ENCODE measurements at regions not wholly inside any gene's neighbourhood (a gene's known extent, or its start where the extent isn't known, plus 50 kb on each side); places are given as distances from the start of the nearest gene placed in this dataset.
"Not testable (repeated sequence)": the region's sequence is repeated elsewhere in the genome, so short reads cannot be mapped to it uniquely, and the experiment has no call there.

DNA sequence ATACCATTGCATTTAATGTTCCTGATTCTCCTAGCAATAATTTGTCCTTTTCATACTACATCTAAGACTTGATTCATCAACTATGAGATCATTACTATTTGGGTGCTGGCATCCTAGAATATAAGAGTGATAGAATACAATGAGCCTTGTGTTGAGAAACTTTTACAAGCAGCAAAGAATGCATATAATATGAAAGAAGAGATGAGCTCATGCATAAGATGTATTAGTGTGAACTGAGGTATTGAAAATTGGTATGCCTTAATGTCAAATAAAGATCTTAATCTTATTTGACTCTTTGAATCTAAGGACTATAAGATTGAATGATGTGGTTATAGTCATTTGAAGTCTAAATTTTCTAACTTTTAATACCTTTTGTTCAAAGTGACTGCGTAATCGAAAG lies 220.0 kb upstream of the ARHGEF26 start:
- Mint-ChIP-seq H3K36me3 (no peaks in the 10 kb centered on the region), H3K9me3 (peaks cover 4 to 8% of the 10 kb centered on the region in 2 donors), H3K27ac (no peak overlapping the region)
- DNase-seq (ENCODE audit: low spot score in 2 of 2) (no peak), ATAC-seq (no peak)

DNA sequence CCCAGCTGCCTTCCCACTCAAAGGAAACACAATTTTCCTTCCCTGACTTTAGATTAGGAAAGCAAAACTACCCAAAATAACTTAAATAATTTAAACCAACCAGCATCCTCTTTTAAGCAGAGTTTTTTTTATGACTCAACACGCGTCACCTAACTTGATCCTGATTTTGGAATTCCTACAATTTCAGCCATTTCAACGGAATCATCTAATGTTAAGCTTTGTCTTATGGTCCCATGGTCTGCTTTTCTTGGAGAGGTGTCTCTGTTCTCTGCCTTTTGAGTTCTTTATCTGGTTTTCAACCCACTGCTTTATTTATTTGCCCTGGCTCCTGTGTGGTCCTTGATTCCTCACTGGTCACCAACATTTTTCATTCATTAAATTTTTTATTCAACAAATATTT lies 219.2 kb upstream of the ARHGEF26 start:
- Mint-ChIP-seq H3K36me3 (no peaks in the 10 kb centered on the region), H3K9me3 (peaks cover 4 to 8% of the 10 kb centered on the region in 2 donors), H3K27ac (no peak overlapping the region)
- no peak for ATAC-seq
- DNase-seq (ENCODE audit: low spot score in 2 of 2) = no peak

DNA sequence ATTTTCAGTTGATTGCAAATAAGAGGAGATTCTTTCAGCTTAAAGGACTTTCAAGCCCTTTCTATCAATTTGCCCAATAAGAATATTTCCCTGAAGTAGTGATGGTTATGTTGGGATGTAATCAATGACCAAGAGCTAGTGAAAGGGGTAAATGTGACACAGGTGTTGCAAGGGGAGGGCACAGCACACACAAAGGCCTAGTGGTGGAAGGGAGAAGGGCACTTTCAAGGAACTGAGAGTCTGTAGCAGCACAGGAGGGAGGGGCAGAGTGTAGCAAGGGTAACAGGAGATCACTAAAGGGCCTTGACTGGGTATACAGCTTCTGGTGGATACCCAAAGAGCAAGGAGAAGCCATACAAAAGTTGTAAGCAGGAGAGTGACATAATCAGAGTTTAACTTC lies 217.8 kb upstream of the ARHGEF26 start:
- Mint-ChIP-seq H3K36me3 (no peaks in the 10 kb centered on the region), H3K9me3 (peaks cover 4 to 8% of the 10 kb centered on the region in 2 donors), H3K27ac (no peak overlapping the region)
- DNase-seq (ENCODE audit: low spot score in 2 of 2) (no peak), ATAC-seq (no peak)

DNA sequence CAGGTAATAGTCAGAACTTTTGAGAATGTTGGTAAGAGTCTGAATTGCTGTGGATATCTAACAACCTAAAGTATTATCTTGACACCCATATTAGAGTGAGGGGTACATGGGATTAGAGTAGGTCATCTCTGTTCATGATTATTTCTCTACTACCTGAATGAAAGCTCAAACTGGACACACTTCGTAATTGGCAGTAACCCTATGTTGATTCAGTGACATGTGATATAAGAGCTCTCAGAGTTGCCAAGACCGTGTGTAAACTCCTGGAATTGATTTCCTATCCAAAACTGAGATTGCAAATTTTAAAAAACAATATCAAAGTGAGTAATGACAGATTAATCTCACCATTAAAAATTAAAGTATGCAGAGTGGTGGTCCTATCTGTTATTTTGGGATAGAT lies 214.8 kb upstream of the ARHGEF26 start:
- no peak for DNase-seq (ENCODE audit: low spot score in 2 of 2)
- no peak overlapping the region for H3K27ac Mint-ChIP-seq
- no peak for ATAC-seq
- H3K36me3 Mint-ChIP-seq = no peaks in the 10 kb centered on the region
- H3K9me3 Mint-ChIP-seq = peaks cover 4 to 8% of the 10 kb centered on the region in 2 donors

DNA sequence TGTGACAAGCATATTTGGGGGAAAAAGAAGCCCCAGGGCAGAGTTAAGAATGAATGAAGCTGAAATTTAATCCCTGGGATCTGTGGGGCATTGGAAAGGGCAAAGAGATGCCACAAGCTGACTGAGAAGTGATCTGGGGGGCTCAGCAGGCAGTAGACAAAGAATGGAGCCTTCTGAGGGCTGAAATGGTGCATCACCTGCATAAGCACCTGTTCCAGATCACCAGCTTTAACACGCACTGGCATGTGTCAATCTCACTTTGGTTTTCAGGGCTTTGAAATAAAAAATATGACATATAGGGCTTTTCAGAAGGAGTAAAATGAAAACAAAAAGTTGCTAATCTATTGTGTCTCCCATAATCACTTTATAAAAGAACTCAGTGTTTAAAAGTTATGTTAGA lies 210.8 kb upstream of the ARHGEF26 start:
- no peaks in the 10 kb centered on the region for H3K36me3 Mint-ChIP-seq
- no peaks in the 10 kb centered on the region for H3K9me3 Mint-ChIP-seq
- DNase-seq (ENCODE audit: low spot score in 2 of 2) (no peak), ATAC-seq (no peak)
- no peak overlapping the region for H3K27ac Mint-ChIP-seq

DNA sequence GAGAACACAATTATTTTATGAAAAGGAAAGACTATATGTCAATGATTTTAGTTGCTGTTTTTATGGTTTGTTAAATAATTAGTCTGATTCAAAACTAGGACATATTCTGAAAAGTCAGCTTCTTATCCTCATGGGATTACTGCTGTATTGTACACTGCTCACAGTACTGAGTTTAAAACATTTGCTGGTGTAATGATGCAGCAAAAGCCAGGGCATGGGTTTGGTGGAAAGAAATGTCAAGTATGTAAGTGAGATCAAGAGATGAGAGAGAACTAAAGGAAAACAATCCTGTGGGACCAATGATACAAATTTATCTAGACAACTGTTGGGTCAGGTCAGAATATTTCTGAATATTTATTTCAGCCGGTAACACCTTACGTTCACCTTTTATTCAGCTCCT lies 210.1 kb upstream of the ARHGEF26 start:
- Mint-ChIP-seq H3K9me3 (peaks cover 0 to 3% of the 10 kb centered on the region in 2 donors), H3K27ac (no peak overlapping the region), H3K36me3 (no peaks in the 10 kb centered on the region)
- DNase-seq (ENCODE audit: low spot score in 2 of 2) = no peak
- no peak for ATAC-seq

DNA sequence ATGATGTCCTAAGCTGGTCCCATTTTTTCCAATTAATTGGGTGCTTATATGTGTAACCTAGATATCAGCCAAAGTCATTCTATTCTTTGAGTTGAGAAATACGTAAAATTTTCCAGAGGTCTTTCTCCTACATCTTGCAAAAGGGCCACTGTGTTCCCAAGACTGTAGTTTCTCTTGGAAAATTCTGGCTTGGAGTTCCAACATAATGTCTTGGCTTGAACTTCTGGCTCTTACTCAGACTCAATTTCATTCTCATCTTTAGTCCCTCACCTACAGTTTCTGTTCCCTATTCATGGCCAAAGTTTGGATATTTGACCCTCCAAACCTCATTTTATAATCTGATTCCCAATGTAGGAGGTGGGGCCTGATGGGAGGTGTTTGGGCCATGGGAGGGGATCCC lies 201.4 kb upstream of the ARHGEF26 start:
- no peak overlapping the region for H3K27ac Mint-ChIP-seq
- H3K36me3 Mint-ChIP-seq = no peaks in the 10 kb centered on the region
- ATAC-seq = no peak
- DNase-seq (ENCODE audit: low spot score in 2 of 2) = no peak
- peaks cover 10 to 11% of the 10 kb centered on the region in 2 donors for H3K9me3 Mint-ChIP-seq

DNA sequence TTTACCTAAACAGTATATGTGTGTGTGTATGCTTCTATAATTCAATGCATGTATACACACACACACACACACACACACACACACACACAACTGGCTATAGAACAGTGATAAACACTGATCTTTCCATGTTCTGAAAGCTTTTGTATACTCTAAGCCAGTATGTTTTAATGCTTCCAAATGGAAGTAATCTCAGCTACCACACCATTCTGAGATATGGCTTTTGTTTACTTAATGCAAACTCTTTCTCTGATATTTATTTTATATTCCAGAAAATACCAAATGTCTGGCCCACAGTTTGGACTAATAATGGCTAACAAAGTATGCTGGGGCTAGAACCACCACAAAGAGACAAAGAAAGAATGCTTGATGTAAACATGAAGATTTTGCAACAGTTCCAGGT lies 199.4 kb upstream of the ARHGEF26 start:
- peaks cover 3 to 11% of the 10 kb centered on the region in 2 donors for H3K9me3 Mint-ChIP-seq

DNA sequence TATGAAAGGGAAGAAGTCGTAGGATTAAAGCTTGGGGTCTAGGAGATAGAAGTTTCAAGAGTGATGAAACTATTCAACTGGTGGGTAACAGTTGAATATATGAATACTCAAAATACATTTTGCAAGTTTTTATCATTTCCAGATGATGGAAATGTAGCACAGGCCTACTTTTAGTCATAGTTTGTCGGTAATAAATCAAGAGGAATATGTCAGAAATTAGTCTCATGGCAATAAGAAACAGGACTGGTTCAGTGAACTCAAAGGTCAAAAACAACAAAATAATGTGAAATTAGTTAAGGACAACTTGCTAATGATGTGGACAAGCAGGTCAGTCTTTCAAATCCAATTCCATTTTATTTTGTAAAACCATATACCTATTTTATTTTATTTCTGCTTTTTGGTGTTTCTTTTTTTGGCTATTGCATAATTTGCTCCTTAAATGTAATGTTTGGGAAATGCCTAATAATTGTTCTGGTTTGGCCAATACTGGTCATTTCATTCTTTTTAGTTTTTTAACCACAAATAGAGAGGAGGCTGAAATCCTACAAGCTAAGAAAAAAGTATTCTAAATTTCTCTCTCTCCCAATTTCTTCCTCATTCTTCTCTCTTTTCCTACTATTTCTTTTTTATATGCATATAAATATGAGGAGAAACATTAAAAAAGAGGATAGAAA lies 195.2 kb upstream of the ARHGEF26 start:
- no peak overlapping the region for H3K27ac Mint-ChIP-seq
- DNase-seq (ENCODE audit: low spot score in 2 of 2) (no peak), ATAC-seq (no peak)
- H3K36me3 Mint-ChIP-seq = no peaks in the 10 kb centered on the region
- H3K9me3 Mint-ChIP-seq = peaks cover 0 to 5% of the 10 kb centered on the region in 2 donors

More for the DNA sequence above, 199.4 kb upstream of the ARHGEF26 start:
- ATAC-seq = no peak
- no peak for DNase-seq (ENCODE audit: low spot score in 2 of 2)
- no peak overlapping the region for H3K27ac Mint-ChIP-seq
- no peaks in the 10 kb centered on the region for H3K36me3 Mint-ChIP-seq

DNA sequence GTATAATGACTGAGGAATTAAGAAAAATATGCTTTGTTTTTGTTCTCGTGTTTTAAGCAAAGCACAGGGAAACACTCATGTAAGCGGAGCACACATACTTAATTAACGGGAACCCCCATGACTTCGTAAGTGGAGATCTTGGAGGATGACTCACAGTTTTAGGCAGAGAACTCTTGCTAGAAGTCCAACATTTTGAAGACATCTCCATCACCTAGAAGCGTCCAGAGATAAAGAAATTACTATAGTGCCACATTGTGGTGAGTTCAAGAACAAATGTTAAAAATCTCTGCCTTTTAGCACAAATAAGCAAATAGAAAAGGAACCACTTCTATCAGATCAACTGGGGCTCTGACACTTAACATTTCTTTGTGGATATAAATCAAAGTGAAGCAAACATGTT lies 194.1 kb upstream of the ARHGEF26 start:
- no peaks in the 10 kb centered on the region for H3K36me3 Mint-ChIP-seq
- DNase-seq (ENCODE audit: low spot score in 2 of 2) (no peak), ATAC-seq (no peak)
- H3K9me3 Mint-ChIP-seq = peaks cover 0 to 5% of the 10 kb centered on the region in 2 donors
- H3K27ac Mint-ChIP-seq = no peak overlapping the region

DNA sequence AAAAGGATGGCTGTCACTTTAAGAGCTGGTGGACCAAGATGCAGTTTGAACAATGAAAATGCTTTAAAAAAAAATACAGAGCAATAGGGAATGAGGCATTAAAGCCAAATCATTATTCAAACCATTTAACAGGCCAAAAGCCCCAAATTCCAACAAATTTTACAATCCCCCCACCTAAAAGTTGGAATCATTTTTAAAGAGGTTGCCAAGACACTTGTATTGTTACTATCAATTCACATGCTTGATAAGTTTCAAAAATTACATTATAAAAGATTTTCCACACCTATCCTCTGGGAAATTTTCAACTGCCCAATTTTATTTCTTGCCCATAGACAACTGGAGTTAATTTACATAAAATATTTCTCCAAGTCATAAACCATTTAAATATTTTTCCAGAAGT lies 192.3 kb upstream of the ARHGEF26 start:
- DNase-seq (ENCODE audit: low spot score in 2 of 2) (no peak), ATAC-seq (no peak)
- Mint-ChIP-seq H3K36me3 (no peaks in the 10 kb centered on the region), H3K27ac (no peak overlapping the region), H3K9me3 (no peaks in the 10 kb centered on the region)

DNA sequence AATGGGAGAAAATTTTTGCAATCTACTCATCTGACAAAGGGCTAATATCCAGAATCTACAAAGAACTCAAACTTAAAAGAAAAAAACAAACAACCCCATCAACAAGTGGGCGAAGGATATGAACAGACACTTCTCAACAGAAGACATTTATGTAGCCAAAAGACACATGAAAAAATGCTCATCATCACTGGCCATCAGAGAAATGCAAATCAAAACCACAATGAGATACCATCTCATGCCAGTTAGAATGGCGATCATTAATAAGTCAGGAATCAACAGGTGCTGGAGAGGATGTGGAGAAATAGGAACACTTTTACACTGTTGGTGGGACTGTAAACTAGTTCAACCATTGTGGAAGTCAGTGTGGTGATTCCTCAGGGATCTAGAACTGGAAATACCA lies 187.7 kb upstream of the ARHGEF26 start:
- H3K9me3 Mint-ChIP-seq; H3K27ac Mint-ChIP-seq; DNase-seq (ENCODE audit: low spot score in 2 of 2); ATAC-seq; H3K36me3 Mint-ChIP-seq: not testable (repeated sequence)

DNA sequence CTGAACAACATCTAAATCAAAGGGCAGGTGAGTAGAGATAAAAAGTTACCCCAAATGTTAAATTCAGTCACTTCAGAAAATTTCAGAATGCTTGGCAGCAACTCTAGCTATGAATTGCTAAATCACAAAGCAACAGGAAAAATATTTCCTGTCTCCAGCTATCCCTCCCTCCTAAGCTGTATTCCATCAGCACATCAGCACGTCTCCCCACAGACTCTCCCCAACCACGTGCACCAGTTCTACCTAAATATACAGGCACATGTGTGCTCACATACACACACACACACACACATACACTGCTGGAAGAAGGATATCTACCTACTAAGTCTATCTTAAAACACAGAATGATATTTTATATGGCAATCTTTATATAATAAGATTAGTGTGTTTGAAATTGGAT lies 177.1 kb upstream of the ARHGEF26 start:
- no peaks in the 10 kb centered on the region for H3K9me3 Mint-ChIP-seq
- DNase-seq (ENCODE audit: low spot score in 2 of 2) = no peak
- no peak overlapping the region for H3K27ac Mint-ChIP-seq
- no peaks in the 10 kb centered on the region for H3K36me3 Mint-ChIP-seq
- no peak for ATAC-seq

DNA sequence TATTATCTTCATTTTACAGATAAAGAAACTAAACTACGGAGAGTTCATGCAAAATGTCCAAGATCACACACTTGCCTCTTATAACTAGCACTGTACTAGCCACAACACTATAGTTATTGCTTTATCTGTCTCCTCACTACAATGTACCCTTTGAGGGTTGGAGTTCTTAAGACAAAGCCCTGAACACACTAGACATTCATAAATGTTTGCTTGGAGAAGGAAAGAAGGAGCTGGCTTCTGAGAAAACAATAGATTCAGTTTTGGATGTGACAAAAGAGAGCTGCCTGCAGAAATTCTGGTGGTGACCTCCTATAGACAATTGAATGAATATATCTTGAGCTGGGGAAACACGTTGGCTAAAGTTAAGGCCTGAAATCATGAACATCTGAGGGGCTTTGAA lies 169.9 kb upstream of the ARHGEF26 start:
- Mint-ChIP-seq H3K36me3 (no peaks in the 10 kb centered on the region), H3K9me3 (no peaks in the 10 kb centered on the region), H3K27ac (no peak overlapping the region)
- no peak for DNase-seq (ENCODE audit: low spot score in 2 of 2)
- ATAC-seq = no peak

DNA sequence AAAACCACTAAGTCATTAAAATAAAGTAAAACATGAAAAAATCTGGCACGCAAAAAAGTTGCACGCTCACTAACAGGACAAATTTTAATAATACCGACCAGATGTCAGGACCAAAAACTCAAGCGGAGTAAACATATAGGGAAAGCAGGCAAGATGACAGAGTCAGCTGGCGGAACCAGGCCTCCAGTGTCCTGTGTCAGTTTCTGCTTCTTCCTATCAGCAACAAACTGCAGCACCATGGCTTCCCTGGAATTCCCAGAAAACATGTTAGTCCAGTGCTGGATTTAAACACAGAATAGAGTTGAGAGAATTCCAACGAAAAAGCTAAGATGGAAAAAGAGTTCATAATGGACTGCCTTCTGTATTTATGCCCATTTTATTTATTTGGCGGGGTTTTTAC lies 169.1 kb upstream of the ARHGEF26 start:
- Mint-ChIP-seq H3K27ac (no peak overlapping the region), H3K36me3 (no peaks in the 10 kb centered on the region), H3K9me3 (no peaks in the 10 kb centered on the region)
- DNase-seq (ENCODE audit: low spot score in 2 of 2) (no peak), ATAC-seq (no peak)

DNA sequence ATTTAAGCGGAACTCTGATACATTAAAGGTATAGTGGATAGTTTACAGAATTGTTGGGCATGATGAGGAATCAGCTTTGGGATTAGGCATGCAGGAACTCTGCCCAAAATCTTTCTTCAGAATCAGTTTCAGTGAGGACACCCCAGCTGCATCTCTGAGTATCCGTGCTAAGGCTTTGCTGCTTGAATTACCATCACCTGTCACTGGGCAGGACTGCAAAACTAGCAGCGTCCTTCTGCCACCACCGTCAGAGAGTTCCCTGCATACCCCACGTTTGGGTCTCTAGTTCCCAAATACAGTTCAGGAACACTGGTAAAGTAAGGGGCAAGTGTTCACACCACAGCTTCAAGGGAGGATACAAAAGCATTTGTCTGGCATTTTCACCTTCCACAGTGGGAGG lies 164.6 kb upstream of the ARHGEF26 start:
- Mint-ChIP-seq H3K36me3 (no peaks in the 10 kb centered on the region), H3K9me3 (no peaks in the 10 kb centered on the region), H3K27ac (no peak overlapping the region)
- no peak for DNase-seq (ENCODE audit: low spot score in 2 of 2)
- ATAC-seq = no peak

DNA sequence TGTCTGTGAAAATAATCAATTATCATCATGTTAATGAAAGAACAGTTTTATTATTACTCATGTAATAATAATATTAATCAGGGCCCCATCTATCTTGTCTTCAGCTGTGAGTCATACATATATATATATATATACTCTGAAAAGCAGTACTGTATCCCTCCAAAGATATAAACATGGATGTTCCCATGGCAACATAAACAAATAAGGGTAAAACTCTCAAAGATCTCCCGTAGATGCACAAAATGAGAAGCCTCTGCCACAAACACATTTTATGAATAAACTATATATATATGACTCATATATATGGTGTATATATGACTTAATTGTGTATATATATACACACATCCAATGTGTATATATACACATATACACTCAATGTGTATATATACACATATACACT lies 163.8 kb upstream of the ARHGEF26 start:
- no peak for DNase-seq (ENCODE audit: low spot score in 2 of 2)
- peak in 1 of 2 donors; percentile 40 for ATAC-seq
- H3K9me3 Mint-ChIP-seq = no peaks in the 10 kb centered on the region
- H3K36me3 Mint-ChIP-seq = no peaks in the 10 kb centered on the region
- no peak overlapping the region for H3K27ac Mint-ChIP-seq

DNA sequence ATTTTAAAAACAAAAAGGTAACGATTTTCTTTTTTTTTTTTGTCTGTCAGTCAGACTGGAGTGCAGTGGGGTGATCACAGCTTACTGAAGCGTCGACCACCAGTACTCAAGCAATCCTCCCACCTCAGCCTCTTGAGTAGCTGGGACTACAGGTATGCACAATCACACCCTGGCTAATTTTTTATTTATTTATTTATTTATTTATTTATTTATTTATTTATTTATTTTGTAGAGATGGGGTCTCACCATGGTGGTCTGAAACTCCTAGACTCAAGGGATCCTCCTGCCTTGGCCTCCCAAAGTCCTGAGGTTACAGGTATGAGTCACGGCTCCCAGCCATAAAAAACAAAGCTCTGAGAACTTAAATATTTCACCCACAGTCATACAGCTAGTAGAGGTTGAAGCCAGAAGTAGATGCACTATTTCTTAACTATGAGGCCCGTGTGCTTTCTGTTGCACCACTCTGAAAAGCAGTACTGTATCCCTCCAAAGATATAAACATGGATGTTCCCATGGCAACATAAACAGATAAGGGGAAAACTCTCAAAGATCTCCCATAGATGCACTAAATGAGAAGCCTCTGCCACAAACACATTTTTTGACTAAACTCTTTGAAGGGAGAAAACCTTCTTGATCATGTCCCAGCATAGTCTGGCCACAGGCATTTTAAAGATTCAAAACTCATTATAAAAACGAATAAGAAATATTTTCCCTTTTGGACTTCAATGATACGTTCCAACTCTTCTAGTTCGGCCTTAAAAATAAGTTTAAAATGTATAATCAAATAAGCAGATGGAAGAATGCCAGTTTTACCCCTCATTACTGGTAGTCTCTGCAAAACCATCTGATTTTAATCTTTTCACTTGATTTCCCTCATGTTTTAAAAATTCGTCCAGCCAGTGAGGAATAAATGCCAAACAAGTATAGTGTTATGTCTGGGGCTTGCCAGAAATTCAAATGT lies 162.3 kb upstream of the ARHGEF26 start:
- H3K9me3 Mint-ChIP-seq = no peaks in the 10 kb centered on the region
- no peak for DNase-seq (ENCODE audit: low spot score in 2 of 2)
- peak in 1 of 2 donors; percentile 53 for ATAC-seq
- H3K36me3 Mint-ChIP-seq = no peaks in the 10 kb centered on the region
- H3K27ac Mint-ChIP-seq = no peak overlapping the region
